ENCODE measurements at regions not wholly inside any gene's neighbourhood (a gene's known extent, or its start where the extent isn't known, plus 50 kb on each side); places are given as distances from the start of the nearest gene placed in this dataset.

- TF ChIP-seq CTCF (IDR thresholded peaks at IDR 0.05) (no peak), SIN3A (IDR thresholded peaks at IDR 0.05; ENCODE audit: borderline replicate concordance, insufficient read depth, low read depth, low read length) (no peak), POLR2AphosphoS5 (IDR thresholded peaks at IDR 0.05; ENCODE audit: low read depth, low read length) (no peak), REST (IDR thresholded peaks at IDR 0.05; ENCODE audit: insufficient read depth in 1 of 2, low read depth in 2 of 2, low read length in 1 of 2) (no peak)
These were observed 224.2 kb downstream of the STIM2 start for GRCh38 chr4:27084685-27085361.

Measured in Panc1 (cell line).